OCI-LY1 (cell line): ENCODE measurements at regions not wholly inside any gene's neighbourhood (a gene's known extent, or its start where the extent isn't known, plus 50 kb on each side); places are given as distances from the start of the nearest gene placed in this dataset.

Source experiments
- H2AFZ ChIP-seq: fragments of 200-600 bp; sonication (generic), shearing (Covaris generic); 2 replicates; pipeline ENCODE4 v1.6.0; 2014; ENCODE audit warnings: antibody characterized with exemption, mild to moderate bottlenecking, low read length
- H3F3A ChIP-seq: fragments of 200-600 bp; sonication (generic), shearing (Covaris generic); 2 replicates; pipeline ENCODE4 v1.6.0; 2014; ENCODE audit warnings: mild to moderate bottlenecking, antibody characterized with exemption, low read length, moderate library complexity; ENCODE audit not compliant: insufficient read depth
- H3K27ac ChIP-seq: fragments of 200-600 bp; sonication (generic); 2 replicates; pipeline ENCODE4 v1.5.1; 2014; ENCODE audit warnings: low read length, mixed run types, mild to moderate bottlenecking, low read depth; ENCODE audit not compliant: poor library complexity, severe bottlenecking
- H3K27me3 ChIP-seq: fragments of 200-600 bp; sonication (generic); 2 replicates; pipeline ENCODE4 v1.6.0; 2014; ENCODE audit warnings: antibody characterized with exemption, mild to moderate bottlenecking, low read length, moderate library complexity; ENCODE audit not compliant: insufficient read depth
- H3K36me3 ChIP-seq: fragments of 200-600 bp; sonication (generic); 2 replicates; pipeline ENCODE4 v1.6.1; 2014; ENCODE audit warnings: mild to moderate bottlenecking, antibody characterized with exemption, low read length, moderate library complexity, mixed read lengths; ENCODE audit not compliant: insufficient read depth
- H3K4me1 ChIP-seq: fragments of 200-600 bp; sonication (generic); 2 replicates; pipeline ENCODE4 v1.5.1; 2014; ENCODE audit warnings: mild to moderate bottlenecking, low read length, moderate library complexity; ENCODE audit not compliant: insufficient read depth, severe bottlenecking
- H3K4me2 ChIP-seq: fragments of 200-600 bp; sonication (generic), shearing (Covaris generic); 2 replicates; pipeline ENCODE4 v1.6.1; 2014; ENCODE audit warnings: low read length
- H3K4me3 ChIP-seq: fragments of 200-600 bp; sonication (generic); 2 replicates; pipeline ENCODE4 v1.5.1; 2014; ENCODE audit warnings: low read length, low read depth, mild to moderate bottlenecking, mixed read lengths; ENCODE audit not compliant: poor library complexity, severe bottlenecking
- H3K79me2 ChIP-seq: fragments of 200-600 bp; shearing (Covaris generic); 2 replicates; pipeline ENCODE4 v1.6.1; 2016; ENCODE audit warnings: mixed run types, low read length, mixed read lengths; ENCODE audit not compliant: insufficient read depth
- H3K9ac ChIP-seq: fragments of 200-600 bp; sonication (generic), shearing (Covaris generic); 2 replicates; pipeline ENCODE4 v1.6.1; 2014; ENCODE audit warnings: mild to moderate bottlenecking, low read length, mixed read lengths
- H3K9me2 ChIP-seq: fragments of 200-600 bp; sonication (generic), shearing (Covaris generic); 2 replicates; pipeline ENCODE4 v1.6.1; 2014; ENCODE audit warnings: low read depth, mild to moderate bottlenecking, low read length, mixed read lengths
- H3K9me3 ChIP-seq: fragments of 200-600 bp; shearing (Covaris generic); 2 replicates; pipeline ENCODE4 v1.6.1; 2014; ENCODE audit warnings: low read length, mixed read lengths
- H4K20me1 ChIP-seq: fragments of 200-600 bp; sonication (generic), shearing (Covaris generic); 2 replicates; pipeline ENCODE4 v1.6.0; 2016; ENCODE audit warnings: mild to moderate bottlenecking, low read length; ENCODE audit not compliant: insufficient read depth
- CTCF ChIP-seq: fragments of 200-600 bp; sonication (generic), shearing (Covaris generic); IDR thresholded peaks from 2 replicates; pipeline ENCODE4 v1.5.1; 2017; ENCODE audit warnings: mild to moderate bottlenecking, antibody characterized with exemption, low read length, moderate library complexity, mixed read lengths
- EZH2 ChIP-seq: fragments of 200-600 bp; sonication (generic), shearing (Covaris generic); IDR thresholded peaks from 2 replicates; pipeline ENCODE4 v1.8.0; 2017; ENCODE audit warnings: borderline replicate concordance, mixed run types, mild to moderate bottlenecking, antibody characterized with exemption, low read length, moderate library complexity, mixed read lengths

- Histone ChIP-seq H3K4me1 (peaks cover 26% of the 10 kb centered on the region), H3K4me2 (peak overlapping the region; percentile 21), H2AFZ (0 out of 2 replicates have a peak overlapping the region, but pooled peaks have one; percentile 16), H3K36me3 (no peaks in the 10 kb centered on the region), H3K9me2 (no peaks in the 10 kb centered on the region), H3K27ac (peak overlapping the region; percentile 61), H4K20me1 (no peaks in the 10 kb centered on the region), H3K9ac (peak overlapping the region; percentile 11; the same call in 1 of the 2 replicates), H3K9me3 (no peaks in the 10 kb centered on the region), H3F3A (no peaks in the 10 kb centered on the region), H3K79me2 (no peaks in the 10 kb centered on the region), H3K27me3 (no peaks in the 10 kb centered on the region), H3K4me3 (no peak overlapping the region)
- no peak for TF ChIP-seq CTCF
- no peak for TF ChIP-seq EZH2
Measured at GRCh38 chr4:186887291-186887700, 163.6 kb upstream of the FAT1 start.

- no peaks in the 10 kb centered on the region for H3K9me2 ChIP-seq
- peaks cover 22% of the 10 kb centered on the region for H3K4me1 ChIP-seq
- H3K36me3 ChIP-seq = no peaks in the 10 kb centered on the region
- H3K4me3 ChIP-seq = no peak overlapping the region
- no peak for TF ChIP-seq CTCF
- TF ChIP-seq EZH2 = no peak
- peak overlapping the region; percentile 61 for H3K27ac ChIP-seq
- H3K4me2 ChIP-seq = peak overlapping the region; percentile 21; the same call in 1 of the 2 replicates
- no peak overlapping the region for H2AFZ ChIP-seq
- no peaks in the 10 kb centered on the region for H3F3A ChIP-seq
- no peaks in the 10 kb centered on the region for H3K27me3 ChIP-seq
- H3K9ac ChIP-seq = peak overlapping the region; percentile 11; the same call in 1 of the 2 replicates
- no peaks in the 10 kb centered on the region for H4K20me1 ChIP-seq
- no peaks in the 10 kb centered on the region for H3K79me2 ChIP-seq
- H3K9me3 ChIP-seq = no peaks in the 10 kb centered on the region
Measured at GRCh38 chr4:186887752-186888151, 164.1 kb upstream of the FAT1 start.

GRCh38 chr4:186889876-186890643 is 166.4 kb upstream of the FAT1 start:
- no peaks in the 10 kb centered on the region for H4K20me1 ChIP-seq
- H3K9me2 ChIP-seq = no peaks in the 10 kb centered on the region
- H3F3A ChIP-seq = no peaks in the 10 kb centered on the region
- no peak overlapping the region for H3K9ac ChIP-seq
- H3K79me2 ChIP-seq = no peaks in the 10 kb centered on the region
- H3K4me1 ChIP-seq = peaks cover 35% of the 10 kb centered on the region
- H3K27me3 ChIP-seq = no peaks in the 10 kb centered on the region
- H3K4me3 ChIP-seq = no peak overlapping the region
- H3K4me2 ChIP-seq = no peak overlapping the region
- no peak overlapping the region for H2AFZ ChIP-seq
- TF ChIP-seq CTCF (no peak), EZH2 (no peak)
- H3K27ac ChIP-seq = no peak overlapping the region
- no peaks in the 10 kb centered on the region for H3K36me3 ChIP-seq
- no peaks in the 10 kb centered on the region for H3K9me3 ChIP-seq
